K562 (cell line): ENCODE measurements at regions not wholly inside any gene's neighbourhood (a gene's known extent, or its start where the extent isn't known, plus 50 kb on each side); places are given as distances from the start of the nearest gene placed in this dataset.

Source experiments
- ATAC-seq: fragments of 200-7000 bp; cut with Tn5 transposase; 3 replicates; pipeline ENCODE4 v1.9.1; 2020; ENCODE audit warnings: moderate library complexity
- BruUV-seq: library from RNA; stranded (reverse); fragments of 400-500 nt; replicated peaks from 2 replicates; lab custom pipeline; 2021; lab: Mats Ljungman, UMichigan
- CTCF ChIA-PET: fragments of 300-600 bp; formaldehyde crosslinking; extraction: SDS; loops from one replicate; lab custom pipeline; 2021; ENCODE audit warnings: low intra/inter-chr PET ratio; lab: Yijun Ruan, JAX
- POLR2A ChIA-PET: fragments of 300-600, 350-650 bp; sonication (Branson Sonifier 250); formaldehyde crosslinking; extraction: SDS; loops from one replicate; lab custom pipeline; 2021; ENCODE audit warnings: antibody characterized with exemption, inconsistent platforms; lab: Yijun Ruan, JAX
- DNase-seq, 4 experiments: peaks; one replicate each; pipeline versions ENCODE4 v3.0.0 to v3.0.0-alpha.2; 2011 to 2018; ENCODE audit warnings: low spot score in 3 of 4, mixed read lengths in 3 of 4; ENCODE audit errors: extremely low read depth in 1 of 4
- FAIRE-seq: peaks from 2 replicates; lab custom pipeline; 2011; peaks lifted over from hg19 to GRCh38; lab: Jason Lieb, UNC
- H2AFZ ChIP-seq: 2 replicates; pipeline ENCODE4 v1.6.0; 2011; ENCODE audit warnings: low read depth, low read length, control low read depth, inconsistent platforms
- H3K27ac ChIP-seq: fragments of 200-600 bp; 3 replicates; pipeline ENCODE4 v1.8.0; 2011; ENCODE audit warnings: low read depth, mild to moderate bottlenecking, control low read depth, inconsistent platforms, low read length, moderate library complexity, mixed read lengths; ENCODE audit errors: extremely low read depth
- H3K27me3 ChIP-seq, 2 experiments: fragments of 300-600 bp in 1 of 2; 2 replicates in 1 of 2; 3 replicates in 1 of 2; pipeline versions ENCODE4 v1.6.0 to v1.8.0; 2011; ENCODE audit warnings: inconsistent platforms in 2 of 2, low read length in 2 of 2, mild to moderate bottlenecking in 1 of 2, mixed read lengths in 1 of 2, moderate library complexity in 1 of 2; ENCODE audit not compliant: control insufficient read depth in 2 of 2, insufficient read depth in 2 of 2
- H3K36me3 ChIP-seq: fragments of 300-600 bp; 3 replicates; pipeline ENCODE4 v1.8.0; 2011; ENCODE audit warnings: mild to moderate bottlenecking, low read length, inconsistent platforms; ENCODE audit not compliant: control insufficient read depth, insufficient read depth
- H3K4me1 ChIP-seq, 2 experiments: fragments of 200-600 bp in 1 of 2; replicated peaks in 1 of 2; 2 replicates in 1 of 2; 3 replicates in 1 of 2; pipeline versions ENCODE4 v1.5.1 to v1.8.0; 2011; ENCODE audit warnings: inconsistent platforms in 2 of 2, low read length in 2 of 2, mild to moderate bottlenecking in 1 of 2, mixed read lengths in 1 of 2, moderate library complexity in 1 of 2; ENCODE audit not compliant: control insufficient read depth in 2 of 2, insufficient read depth in 2 of 2
- H3K4me2 ChIP-seq: 2 replicates; pipeline ENCODE4 v1.6.1; 2011; ENCODE audit warnings: low read length, control low read depth, inconsistent platforms, mixed read lengths; ENCODE audit not compliant: insufficient read depth
- H3K4me3 ChIP-seq: fragments of 200-600 bp; sonication (generic), shearing (Covaris generic); 2 replicates; pipeline ENCODE4 v1.5.1; 2016; ENCODE audit warnings: control low read depth, inconsistent platforms
- H3K79me2 ChIP-seq: fragments of 200-600 bp; 3 replicates; pipeline ENCODE4 v1.8.0; 2011; ENCODE audit warnings: low read length, inconsistent platforms; ENCODE audit not compliant: control insufficient read depth, insufficient read depth
- H3K9ac ChIP-seq, 2 experiments: 2 replicates each; pipeline versions ENCODE4 v1.6.0 to v1.6.1; 2011; ENCODE audit warnings: low read depth in 2 of 2, low read length in 2 of 2, control low read depth in 1 of 2, inconsistent platforms in 1 of 2, mild to moderate bottlenecking in 1 of 2, mixed read lengths in 1 of 2; ENCODE audit not compliant: insufficient read depth in 1 of 2
- H3K9me1 ChIP-seq: one replicate; pipeline ENCODE4 v1.6.0; 2011; ENCODE audit warnings: inconsistent platforms, mild to moderate bottlenecking, low read length, moderate library complexity; ENCODE audit not compliant: control insufficient read depth, insufficient read depth
- H3K9me3 ChIP-seq: replicated peaks from 2 replicates; pipeline ENCODE4 v1.5.1; 2011; ENCODE audit warnings: low read depth, low read length, inconsistent platforms; ENCODE audit not compliant: control insufficient read depth, insufficient read depth
- H4K20me1 ChIP-seq: replicated peaks from 2 replicates; pipeline ENCODE4 v1.6.1; 2011; ENCODE audit warnings: low read length, inconsistent platforms, mixed read lengths; ENCODE audit not compliant: control insufficient read depth, insufficient read depth
- RAD21 ChIP-seq, 2 experiments: fragments of 250-450 bp in 1 of 2; fragments of 450-650 bp in 1 of 2; sonication (Bioruptor Pico) in 1 of 2; formaldehyde crosslinking in 1 of 2; IDR thresholded peaks in 1 of 2; conservative IDR thresholded peaks in 1 of 2; 2 replicates each; pipeline versions ENCODE4 v1.4.0 to v1.8.0; 2020 to 2022; ENCODE audit warnings: mild to moderate bottlenecking in 2 of 2, moderate library complexity in 1 of 2
- ZC3H8 ChIP-seq: fragments of 450-650 bp; IDR thresholded peaks from 2 replicates; pipeline ENCODE4 v1.6.1; 2017
- ZFP36 ChIP-seq: fragments of 150-350 bp; IDR thresholded peaks from 2 replicates; pipeline ENCODE4 v1.6.1; 2018; ENCODE audit warnings: low read length, low read depth; ENCODE audit not compliant: partially characterized antibody
- ZNF57 ChIP-seq: fragments of 450-650 bp; formaldehyde crosslinking; IDR thresholded peaks from 2 replicates; pipeline ENCODE4 v1.4.0; 2020; ENCODE audit warnings: mild to moderate bottlenecking, moderate library complexity
- in situ Hi-C: fragments of 300-500 bp; cut with MboI; formaldehyde crosslinking; loops from 4 replicates; pipeline ENCODE4 v1.15.0; 2018; ENCODE audit warnings: inconsistent platforms, mixed read lengths
- intact Hi-C: fragments of 100-400 bp; cut with micrococcal nuclease; formaldehyde crosslinking; loops from 2 replicates; pipeline ENCODE4 v1.14.2; 2022
- TF ChIP-seq, protein P1 (sequence below): fragments of 450-650 bp; IDR thresholded peaks from 2 replicates; pipeline ENCODE4 v1.6.1; 2018; ENCODE audit not compliant: partially characterized antibody
- TF ChIP-seq, protein P2 (sequence below): fragments of 450-650 bp; formaldehyde crosslinking; IDR thresholded peaks from 2 replicates; pipeline ENCODE4 v1.4.0; 2022; ENCODE audit warnings: missing genetic modification characterization
- TF ChIP-seq, protein P3 (sequence below), 2 experiments: fragments of 450-650 bp; formaldehyde crosslinking in 1 of 2; IDR thresholded peaks; 2 replicates each; pipeline versions ENCODE4 v1.4.0 to v1.6.1; 2014 to 2020; ENCODE audit warnings: mild to moderate bottlenecking in 2 of 2, borderline replicate concordance in 1 of 2, low read depth in 1 of 2

DNA sequence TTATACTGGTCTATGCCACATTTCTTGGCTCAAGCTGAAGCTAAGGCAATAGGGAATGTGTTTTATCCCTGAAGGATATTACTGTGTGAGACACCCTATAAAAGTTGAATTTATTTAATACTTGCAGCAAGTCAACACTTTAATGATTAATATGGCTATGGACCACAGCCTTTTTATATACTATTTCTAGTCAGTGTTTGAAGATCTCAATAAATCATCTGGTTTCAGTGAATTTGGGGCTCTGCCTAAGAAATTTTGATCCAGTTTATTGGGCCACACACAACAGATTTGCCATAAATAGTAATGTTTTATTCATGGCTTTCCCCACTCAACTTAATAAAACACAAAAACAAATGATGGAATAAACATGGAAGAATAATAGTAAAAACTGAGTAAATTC, 698.3 kb downstream of the ADGRL2 start:
- DNase-seq (no peak), ATAC-seq (no peak)
- POLR2A ChIA-PET = no interaction called here

More for the DNA sequence above, 698.3 kb downstream of the ADGRL2 start:
- TF ChIP-seq ZFP36 (no peak), ZNF57 (CRISPR knock-in tag) (no peak), RAD21 (CRISPR knock-in tag; conservative IDR thresholded peaks at IDR 0.05 in 1 of 2, IDR thresholded peaks at IDR 0.05 in 1 of 2) (no peak), ZC3H8 (no peak)
- TF ChIP-seq, protein P1, sequence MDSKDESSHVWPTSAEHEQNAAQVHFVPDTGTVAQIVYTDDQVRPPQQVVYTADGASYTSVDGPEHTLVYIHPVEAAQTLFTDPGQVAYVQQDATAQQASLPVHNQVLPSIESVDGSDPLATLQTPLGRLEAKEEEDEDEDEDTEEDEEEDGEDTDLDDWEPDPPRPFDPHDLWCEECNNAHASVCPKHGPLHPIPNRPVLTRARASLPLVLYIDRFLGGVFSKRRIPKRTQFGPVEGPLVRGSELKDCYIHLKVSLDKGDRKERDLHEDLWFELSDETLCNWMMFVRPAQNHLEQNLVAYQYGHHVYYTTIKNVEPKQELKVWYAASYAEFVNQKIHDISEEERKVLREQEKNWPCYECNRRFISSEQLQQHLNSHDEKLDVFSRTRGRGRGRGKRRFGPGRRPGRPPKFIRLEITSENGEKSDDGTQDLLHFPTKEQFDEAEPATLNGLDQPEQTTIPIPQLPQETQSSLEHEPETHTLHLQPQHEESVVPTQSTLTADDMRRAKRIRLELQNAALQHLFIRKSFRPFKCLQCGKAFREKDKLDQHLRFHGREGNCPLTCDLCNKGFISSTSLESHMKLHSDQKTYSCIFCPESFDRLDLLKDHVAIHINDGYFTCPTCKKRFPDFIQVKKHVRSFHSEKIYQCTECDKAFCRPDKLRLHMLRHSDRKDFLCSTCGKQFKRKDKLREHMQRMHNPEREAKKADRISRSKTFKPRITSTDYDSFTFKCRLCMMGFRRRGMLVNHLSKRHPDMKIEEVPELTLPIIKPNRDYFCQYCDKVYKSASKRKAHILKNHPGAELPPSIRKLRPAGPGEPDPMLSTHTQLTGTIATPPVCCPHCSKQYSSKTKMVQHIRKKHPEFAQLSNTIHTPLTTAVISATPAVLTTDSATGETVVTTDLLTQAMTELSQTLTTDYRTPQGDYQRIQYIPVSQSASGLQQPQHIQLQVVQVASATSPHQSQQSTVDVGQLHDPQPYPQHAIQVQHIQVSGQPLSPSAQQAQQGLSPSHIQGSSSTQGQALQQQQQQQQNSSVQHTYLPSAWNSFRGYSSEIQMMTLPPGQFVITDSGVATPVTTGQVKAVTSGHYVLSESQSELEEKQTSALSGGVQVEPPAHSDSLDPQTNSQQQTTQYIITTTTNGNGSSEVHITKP = no peak
- TF ChIP-seq, protein P2, sequence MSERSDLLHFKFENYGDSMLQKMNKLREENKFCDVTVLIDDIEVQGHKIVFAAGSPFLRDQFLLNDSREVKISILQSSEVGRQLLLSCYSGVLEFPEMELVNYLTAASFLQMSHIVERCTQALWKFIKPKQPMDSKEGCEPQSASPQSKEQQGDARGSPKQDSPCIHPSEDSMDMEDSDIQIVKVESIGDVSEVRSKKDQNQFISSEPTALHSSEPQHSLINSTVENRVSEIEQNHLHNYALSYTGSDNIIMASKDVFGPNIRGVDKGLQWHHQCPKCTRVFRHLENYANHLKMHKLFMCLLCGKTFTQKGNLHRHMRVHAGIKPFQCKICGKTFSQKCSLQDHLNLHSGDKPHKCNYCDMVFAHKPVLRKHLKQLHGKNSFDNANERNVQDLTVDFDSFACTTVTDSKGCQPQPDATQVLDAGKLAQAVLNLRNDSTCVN (CRISPR knock-in tag) = no peak
- TF ChIP-seq, protein P3, sequence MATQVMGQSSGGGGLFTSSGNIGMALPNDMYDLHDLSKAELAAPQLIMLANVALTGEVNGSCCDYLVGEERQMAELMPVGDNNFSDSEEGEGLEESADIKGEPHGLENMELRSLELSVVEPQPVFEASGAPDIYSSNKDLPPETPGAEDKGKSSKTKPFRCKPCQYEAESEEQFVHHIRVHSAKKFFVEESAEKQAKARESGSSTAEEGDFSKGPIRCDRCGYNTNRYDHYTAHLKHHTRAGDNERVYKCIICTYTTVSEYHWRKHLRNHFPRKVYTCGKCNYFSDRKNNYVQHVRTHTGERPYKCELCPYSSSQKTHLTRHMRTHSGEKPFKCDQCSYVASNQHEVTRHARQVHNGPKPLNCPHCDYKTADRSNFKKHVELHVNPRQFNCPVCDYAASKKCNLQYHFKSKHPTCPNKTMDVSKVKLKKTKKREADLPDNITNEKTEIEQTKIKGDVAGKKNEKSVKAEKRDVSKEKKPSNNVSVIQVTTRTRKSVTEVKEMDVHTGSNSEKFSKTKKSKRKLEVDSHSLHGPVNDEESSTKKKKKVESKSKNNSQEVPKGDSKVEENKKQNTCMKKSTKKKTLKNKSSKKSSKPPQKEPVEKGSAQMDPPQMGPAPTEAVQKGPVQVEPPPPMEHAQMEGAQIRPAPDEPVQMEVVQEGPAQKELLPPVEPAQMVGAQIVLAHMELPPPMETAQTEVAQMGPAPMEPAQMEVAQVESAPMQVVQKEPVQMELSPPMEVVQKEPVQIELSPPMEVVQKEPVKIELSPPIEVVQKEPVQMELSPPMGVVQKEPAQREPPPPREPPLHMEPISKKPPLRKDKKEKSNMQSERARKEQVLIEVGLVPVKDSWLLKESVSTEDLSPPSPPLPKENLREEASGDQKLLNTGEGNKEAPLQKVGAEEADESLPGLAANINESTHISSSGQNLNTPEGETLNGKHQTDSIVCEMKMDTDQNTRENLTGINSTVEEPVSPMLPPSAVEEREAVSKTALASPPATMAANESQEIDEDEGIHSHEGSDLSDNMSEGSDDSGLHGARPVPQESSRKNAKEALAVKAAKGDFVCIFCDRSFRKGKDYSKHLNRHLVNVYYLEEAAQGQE (IDR thresholded peaks at IDR 0.05; ENCODE audit: borderline replicate concordance) = no peak
- TF ChIP-seq, protein P3 (CRISPR knock-in tag; IDR thresholded peaks at IDR 0.05; ENCODE audit: low read depth) = no peak
- TF ChIP-seq, all 486 proteins: peak for 0
- FAIRE-seq = no peak
- no TSS peak for BruUV-seq
- no peak overlapping the region for H3K4me2 ChIP-seq
- no peaks in the 10 kb centered on the region for H3K36me3 ChIP-seq
- no peaks in the 10 kb centered on the region for H3K79me2 ChIP-seq
- H3K4me1 ChIP-seq = no peaks in the 10 kb centered on the region
- H4K20me1 ChIP-seq = no peaks in the 10 kb centered on the region
- no peak overlapping the region for H3K27ac ChIP-seq
- in situ Hi-C loops = no loop called here
- no peaks in the 10 kb centered on the region for H3K9me1 ChIP-seq
- no peak overlapping the region for H3K4me3 ChIP-seq
- no peak overlapping the region for H3K9ac ChIP-seq
- no peaks in the 10 kb centered on the region for H3K9me3 ChIP-seq
- CTCF ChIA-PET = no interaction called here
- intact Hi-C loops = no loop called here
- H2AFZ ChIP-seq = no peak overlapping the region
- H3K27me3 ChIP-seq = no peaks in the 10 kb centered on the region
